CD4-positive, alpha-beta T cell treated with Interleukin-12 subunit alpha and Interleukin-12 subunit beta, for 1 hour (primary cell): ENCODE measurements at regions not wholly inside any gene's neighbourhood (a gene's known extent, or its start where the extent isn't known, plus 50 kb on each side); places are given as distances from the start of the nearest gene placed in this dataset.

Source experiments
- DNase-seq: peaks from one replicate; pipeline ENCODE4 v3.0.0-alpha.2; 2020

DNA sequence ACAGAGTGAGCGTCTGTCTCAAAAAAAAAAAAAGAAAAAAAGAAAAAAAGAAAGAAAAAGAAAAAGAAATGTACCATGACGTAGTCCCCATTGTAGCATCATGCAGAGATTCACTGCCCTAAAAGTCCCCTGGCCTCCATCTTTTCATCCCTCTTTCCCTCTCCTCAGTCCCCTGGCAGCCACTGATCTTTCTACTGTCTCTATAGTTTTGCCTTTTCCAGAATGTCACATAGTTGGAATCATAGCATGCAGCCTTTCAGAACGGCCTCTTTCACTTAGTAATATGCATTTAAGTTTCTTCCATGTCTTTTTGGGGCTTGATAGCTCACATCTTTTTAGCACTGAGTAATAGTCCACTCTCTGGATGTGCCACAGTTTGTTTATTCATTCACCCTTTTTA is 60.5 kb upstream of the NCOR2 start:
- no peak for DNase-seq

DNA sequence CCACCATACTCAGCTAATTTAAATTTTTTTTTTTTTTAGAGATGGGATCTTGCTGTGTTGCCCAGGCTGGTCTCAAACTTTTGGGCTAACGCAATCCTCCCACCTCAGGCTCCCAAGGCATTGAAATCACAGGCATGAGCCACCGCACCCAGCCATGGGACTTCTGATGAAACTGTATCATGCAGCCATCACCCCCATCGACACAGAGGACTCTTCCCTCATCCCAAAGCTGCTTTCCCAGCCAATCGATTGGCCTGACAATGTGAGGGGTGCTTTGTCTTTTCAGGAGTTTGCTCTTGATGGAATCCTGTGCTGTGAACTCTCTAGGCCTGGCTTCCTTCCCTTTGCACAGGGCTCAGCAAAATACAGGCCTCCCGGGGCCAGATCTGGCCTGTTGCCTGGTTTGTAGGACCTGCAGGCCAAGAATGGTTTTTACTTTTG is 59.6 kb upstream of the NCOR2 start:
- DNase-seq, result no peak

DNA sequence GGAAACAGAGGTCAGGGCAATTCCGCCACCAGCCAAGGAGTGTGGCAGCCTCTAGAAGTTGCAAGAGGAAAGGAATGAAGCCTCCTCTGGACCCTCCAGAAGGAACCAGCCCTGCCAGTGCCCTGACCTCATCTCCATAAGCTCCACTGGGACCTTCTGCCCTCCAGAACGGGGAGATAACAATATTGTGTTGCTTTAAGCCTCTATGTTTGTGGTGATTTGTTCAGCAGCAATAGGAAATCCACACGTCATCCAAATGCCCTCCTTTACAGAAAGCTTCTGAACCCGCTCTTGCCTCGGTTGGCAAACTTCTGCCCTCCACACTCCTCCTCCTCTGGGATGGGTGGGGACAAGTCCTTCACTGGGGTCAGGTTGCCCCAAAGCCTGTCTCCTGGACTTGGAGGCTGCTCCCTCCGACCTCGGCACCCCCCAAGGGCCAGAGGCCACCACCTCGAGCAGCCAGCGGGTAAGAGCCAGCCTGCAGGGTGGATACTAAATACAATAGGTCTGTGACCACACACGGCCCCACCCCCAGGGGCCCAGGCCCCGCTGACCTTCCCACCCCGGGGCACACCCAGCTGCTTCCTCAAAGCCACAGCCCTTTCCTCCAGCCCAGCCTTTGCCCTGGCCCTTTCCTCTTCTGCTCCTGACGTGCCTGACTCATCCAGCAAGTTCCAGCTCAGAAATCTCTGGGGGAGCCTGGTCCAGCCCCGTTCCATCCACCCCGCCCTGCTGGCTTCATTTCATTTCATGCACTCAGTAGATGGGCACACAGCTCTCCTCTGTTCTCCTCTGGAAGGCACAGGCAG is 58.7 kb upstream of the NCOR2 start:
- peak; percentile 20 for DNase-seq

DNA sequence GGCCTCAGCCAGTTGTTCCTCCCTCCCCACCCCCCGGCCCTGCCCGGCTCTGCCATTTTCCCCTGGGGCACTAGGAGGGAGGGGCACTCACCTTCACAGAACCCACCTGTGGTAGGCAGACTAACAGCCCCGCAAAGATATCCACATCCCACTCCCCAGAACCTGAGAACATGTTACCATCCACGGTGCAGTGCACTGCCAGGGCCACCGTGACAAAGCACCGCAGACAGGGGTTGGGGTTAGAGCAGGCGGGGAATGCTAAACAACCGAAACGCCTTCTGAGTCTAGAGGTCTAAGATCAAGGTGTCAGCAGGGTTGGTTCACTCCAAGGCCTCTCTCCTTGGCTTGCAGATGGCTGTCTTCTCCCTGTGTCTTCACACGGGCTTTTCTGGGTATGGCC is 57.4 kb upstream of the NCOR2 start:
- no peak for DNase-seq

DNA sequence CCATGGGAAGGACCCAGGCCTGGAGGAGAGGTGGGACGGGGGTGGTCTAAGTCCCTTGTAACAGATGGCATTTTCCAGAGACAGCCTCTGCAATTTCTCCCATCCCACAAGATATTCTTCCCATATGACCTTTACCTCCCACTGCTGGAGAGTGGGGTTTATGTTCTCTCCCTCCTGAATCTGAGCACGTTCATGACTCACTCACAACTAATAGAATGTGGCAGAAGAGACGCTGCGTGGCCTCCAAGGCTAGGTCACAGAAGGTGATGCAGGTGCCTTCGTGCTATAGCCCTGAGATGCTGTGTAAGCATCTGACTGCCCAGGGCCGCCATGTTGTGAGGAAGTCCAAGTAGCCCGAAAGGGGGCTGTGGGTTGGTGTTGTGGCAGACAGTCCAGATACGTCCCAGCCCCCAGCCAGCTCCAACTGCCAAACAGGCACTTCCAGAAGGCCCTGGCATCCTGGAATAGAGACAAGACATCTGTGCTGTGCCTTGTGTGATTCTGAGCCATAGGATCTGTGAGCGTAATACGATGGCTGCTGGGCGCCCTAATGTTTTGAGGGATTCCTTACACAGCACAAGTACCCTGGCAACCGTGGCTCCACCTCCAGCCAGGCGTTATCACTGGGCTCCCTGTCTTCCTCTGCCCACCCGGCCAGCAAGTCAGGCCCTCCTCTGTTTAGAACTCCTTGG is 56.1 kb upstream of the NCOR2 start:
- no peak for DNase-seq

DNA sequence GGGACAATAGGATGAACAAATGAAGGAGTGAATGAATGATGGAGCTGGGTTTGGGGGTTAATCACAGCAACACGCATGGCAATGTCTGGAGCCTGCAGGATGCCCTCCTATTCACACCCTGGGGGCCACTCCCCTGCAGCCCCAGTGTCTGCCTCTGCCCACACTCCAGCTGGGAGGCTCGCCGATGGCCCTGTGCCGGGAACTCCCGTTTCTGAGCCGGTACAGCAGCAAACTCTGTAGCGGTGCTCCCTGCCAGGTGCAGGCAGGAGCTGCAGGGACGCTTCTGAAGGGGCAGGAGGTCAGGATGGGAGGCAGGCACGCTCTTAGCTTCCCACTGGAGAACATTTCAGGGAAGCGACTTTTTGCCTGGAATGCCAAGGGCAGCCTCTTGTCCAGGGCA is 55.4 kb upstream of the NCOR2 start:
- DNase-seq, result no peak

DNA sequence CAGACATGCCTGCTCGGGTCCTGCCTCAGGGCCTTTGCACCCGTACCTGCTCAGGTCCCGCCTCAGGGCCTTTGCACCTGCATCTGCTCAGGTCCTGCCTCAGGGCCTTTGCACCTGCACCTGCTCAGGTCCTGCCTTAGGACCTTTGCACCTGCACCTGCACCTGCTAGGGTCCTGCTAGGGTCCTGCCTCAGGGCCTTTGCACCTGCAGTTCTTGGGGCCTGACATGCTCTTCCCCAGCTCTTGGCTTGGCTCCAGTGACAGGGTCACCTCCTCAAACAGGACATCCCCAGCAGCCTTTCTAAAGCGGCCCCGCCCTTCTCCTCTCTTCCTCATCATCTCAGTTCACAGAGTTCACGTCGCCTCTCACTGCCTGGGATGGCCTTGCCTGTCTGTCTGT is 54.9 kb upstream of the NCOR2 start:
- DNase-seq, result no peak

DNA sequence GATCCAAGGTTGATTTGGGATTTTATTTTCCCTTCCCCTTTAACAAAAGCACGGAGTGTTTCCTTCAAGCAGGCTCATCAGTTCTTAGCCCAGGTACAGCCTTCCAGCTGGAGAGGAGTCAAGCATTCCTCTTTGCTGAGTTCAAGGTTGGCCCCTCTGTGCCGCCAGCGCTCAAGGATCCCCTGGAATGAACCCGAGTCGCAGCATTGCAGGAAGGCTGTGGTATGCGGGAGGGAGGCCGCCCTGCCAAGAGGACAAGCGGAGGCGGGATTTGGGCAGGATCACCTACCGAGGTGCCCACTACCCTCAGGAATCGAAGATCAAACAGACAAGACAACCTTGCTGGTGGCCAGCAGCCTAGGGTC is 53.9 kb upstream of the NCOR2 start:
- DNase-seq, result no peak

DNA sequence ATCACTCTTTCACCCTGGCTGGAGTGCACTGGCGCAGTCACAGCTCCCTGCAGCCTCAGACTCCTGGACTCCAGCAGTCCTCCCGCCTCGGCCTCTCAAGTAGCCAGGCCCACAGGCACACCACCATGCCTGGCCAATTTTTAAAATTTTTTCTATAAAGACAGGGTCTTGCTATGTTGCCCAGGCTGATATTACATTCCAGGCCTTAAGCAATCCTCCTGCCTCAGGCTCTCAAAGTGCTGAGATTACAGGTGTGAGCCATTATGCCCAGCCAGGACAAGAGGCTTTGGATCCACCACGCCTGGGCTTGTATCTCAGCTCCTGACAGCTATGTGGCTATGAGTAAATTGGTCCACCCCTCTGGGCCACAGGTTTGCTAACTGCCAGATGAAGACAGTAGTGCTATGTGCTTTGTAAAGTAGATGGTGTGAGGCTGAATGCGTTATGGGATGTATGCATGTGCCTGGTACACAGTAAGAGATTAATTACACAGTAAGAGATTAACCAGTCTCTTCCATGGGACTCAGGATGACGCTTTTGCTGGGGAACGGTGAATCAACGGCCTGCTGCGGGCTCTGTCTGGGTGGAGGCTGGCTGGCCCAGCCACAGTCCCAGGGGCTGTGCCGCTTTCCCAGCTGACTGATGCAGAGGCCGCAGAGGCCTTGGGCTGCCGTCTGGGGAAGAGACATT is 53.3 kb upstream of the NCOR2 start:
- DNase-seq, result no peak

DNA sequence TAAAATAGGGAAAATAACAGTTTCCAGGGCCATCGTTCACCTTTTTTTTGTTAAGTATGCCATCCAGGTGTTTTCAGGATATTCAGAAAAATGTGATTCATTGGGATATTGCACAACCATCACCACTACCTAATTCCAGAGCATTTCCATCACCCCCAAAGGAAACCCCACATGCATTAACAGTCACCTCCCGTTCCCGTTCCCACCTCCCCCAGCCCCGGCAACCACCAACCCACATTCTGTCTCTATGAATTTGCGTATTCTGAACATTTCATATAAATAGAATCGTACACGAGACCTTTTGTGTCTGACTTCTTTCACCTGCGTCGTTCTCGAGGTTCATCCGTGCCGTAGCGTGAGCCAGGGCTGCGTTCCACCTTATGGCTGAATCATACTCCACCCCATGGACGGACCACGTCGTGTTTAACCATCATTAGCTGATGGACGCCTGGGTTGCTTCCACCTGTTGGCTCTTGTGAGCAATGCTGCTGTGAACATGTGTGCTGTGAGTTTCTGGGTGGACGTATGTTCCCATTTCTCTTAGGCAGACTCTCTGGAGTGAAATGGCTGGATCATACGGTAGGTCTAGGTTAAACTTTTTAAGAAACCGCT is 51.0 kb upstream of the NCOR2 start:
- no peak for DNase-seq

DNA sequence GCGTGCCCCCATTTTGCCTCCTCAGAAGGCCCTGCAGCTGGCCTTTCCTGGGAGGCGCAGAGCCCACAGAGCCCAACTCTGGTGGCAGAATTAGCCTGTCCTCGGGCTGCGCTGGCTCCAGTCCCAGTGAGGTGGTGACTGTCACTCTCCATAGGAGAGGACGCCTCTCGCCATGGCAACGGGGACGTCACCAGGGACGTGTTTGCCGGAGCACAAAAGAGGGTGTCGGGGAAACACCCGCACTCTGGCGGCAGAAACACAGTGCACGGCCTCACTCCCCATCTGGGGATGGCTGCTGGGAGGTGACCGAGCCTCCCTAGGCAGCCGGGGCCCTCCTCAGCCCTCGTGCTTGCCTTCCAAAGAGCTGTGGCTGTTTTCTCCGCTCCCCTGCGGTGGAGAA is 50.2 kb upstream of the NCOR2 start:
- DNase-seq, result no peak
